HPDE6-E6E7 (cell line): ENCODE measurements at regions not wholly inside any gene's neighbourhood (a gene's known extent, or its start where the extent isn't known, plus 50 kb on each side); places are given as distances from the start of the nearest gene placed in this dataset.

Source experiments
- DNase-seq: peaks from one replicate; pipeline ENCODE4 v3.0.0; 2011; ENCODE audit warnings: missing footprints; ENCODE audit errors: extremely low spot score

DNA sequence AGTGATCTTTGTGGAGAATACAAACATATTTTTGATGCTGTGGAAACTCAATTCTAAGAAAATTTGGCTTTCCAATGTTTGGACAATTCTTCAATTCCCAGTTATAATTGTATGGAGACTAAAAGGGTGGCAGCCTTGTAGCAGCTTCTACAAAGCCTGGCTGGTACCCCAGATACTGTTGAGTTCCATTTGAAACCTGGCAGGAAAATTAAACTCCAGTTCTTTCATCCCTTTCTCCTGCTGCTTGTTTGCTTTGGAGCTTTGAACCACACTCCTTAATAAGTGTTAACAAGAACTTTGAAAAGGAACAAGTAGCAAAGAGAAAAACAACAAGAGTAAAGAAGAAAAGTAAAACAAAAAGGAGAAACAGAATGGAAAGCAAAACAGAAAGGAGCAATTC, 172.6 kb upstream of the ADAMTS5 start:
- no peak for DNase-seq

- no peak for DNase-seq
These were observed 167.6 kb upstream of the ADAMTS5 start for GRCh38 chr21:27134516-27134915.

DNA sequence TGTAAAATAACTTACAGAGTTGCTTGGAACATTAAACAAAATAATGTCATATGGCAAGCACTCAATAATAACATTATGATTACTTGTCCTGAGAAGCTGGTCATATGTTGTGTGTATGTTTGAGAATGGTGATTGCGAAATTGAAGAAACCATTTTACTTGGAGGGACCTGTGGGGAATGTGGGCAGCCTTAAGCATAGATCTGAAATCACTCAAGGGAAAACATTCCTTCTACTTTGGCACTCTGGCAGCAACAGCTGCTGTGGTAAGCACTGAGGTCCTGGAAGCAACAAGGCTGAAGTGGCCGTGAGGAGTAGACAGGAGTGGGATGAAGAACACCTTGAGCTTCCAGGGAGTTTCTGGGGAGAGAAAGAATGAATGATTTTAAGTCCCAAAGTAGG, 165.4 kb upstream of the ADAMTS5 start:
- DNase-seq, result no peak

- DNase-seq, result no peak
These were observed 163.3 kb upstream of the ADAMTS5 start for GRCh38 chr21:27130154-27130553.

GRCh38 chr21:27129694-27130093, 162.8 kb upstream of the ADAMTS5 start:
- DNase-seq, result no peak

DNA sequence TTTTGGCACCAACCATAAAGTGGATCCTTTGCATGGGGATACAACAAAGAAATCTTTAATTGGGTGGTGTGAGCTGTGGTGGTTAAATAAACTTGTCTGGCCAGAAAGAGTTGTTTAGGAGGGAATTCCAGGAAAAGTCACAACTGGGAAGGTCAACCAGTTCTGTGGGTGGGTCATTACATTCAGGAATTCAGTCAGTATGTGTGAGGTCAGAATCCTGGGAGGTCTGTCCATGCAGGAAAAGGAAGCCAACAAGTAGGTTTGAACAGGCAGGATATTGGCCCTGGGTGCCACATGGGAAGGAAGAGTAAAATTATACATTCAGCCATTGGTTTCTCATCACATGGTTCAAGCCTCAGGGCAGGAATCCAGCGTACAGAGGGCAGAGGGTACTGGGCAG, 162.3 kb upstream of the ADAMTS5 start:
- DNase-seq, result no peak

DNA sequence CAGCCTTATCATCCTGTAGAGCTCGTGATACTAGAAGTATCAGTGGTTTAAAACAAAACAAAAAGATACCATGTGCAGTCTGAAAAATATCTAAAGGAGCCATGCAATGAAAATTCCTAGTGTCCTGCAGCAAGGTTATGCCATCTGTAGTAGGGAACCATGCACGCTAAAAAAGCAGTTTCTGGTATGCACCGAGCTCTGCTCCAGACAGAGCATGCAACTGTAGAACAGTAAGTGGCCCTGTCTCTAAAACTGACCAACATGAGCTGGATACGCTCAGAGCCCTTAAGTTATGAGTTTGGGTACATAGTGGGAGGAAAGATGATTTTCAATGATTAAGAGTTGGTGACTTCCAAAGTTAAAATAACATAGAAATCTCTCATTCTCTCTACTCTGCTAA, 159.3 kb upstream of the ADAMTS5 start:
- DNase-seq, result no peak

GRCh38 chr21:27122686-27123085, 155.8 kb upstream of the ADAMTS5 start:
- DNase-seq, result no peak

GRCh38 chr21:27114111-27114510, 147.2 kb upstream of the ADAMTS5 start:
- DNase-seq, result no peak

DNA sequence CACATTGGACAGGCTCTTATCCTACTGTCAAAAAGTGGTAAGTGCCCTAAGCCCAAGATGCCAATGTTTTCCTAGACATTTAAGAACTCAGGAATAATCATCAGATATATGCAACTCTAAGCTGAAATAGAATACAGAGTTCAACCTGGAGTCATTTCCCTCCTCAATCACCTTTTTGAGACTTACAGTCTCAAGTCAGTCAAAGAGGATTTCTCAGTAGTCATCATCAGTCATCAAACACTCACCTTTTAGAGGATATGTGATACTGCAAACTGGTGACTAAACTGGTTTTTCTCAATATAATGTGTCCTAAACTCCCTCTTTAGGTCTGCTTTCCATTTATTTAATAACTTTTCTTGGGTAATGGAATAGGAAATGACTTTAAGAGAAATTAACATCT, 145.3 kb upstream of the ADAMTS5 start:
- DNase-seq, result peak; percentile 44

DNA sequence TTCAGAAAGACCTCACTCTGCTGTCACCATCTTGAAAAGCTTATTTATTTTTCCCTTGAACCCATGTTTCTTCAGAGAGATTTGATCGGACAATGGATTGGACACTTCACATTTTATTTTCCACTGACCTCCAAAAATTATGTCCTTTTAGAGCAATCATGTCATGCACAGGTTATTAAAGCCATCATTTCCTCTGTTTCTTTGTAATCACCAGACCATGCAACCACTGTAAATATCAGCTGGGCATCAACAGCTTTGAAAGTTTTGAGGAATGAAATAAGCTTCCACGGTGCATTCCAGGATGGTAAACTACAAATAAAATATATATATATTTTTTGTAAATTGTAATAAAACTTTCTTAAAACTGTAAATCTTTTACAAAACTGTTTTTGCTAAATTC, 144.1 kb upstream of the ADAMTS5 start:
- no peak for DNase-seq

DNA sequence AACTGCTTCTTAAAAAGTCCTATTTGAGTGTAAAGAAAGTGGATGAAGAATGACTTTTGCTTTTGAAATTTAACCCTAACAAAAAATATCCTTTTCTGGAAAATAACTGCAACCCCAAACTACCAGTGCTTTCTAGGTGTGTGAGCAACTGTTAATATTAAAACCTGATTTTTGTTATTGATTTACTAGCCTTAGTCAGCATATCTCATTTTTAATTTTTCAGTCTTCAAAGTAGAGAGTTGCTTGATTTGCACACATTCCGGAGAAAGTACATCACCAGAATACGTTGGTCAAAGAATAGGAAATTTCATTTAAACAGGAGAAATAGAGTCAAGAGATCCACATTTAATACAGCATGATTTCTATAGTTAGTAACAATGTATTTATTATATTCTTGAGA, 141.8 kb upstream of the ADAMTS5 start:
- no peak for DNase-seq

- no peak for DNase-seq
These were observed 141.3 kb upstream of the ADAMTS5 start for GRCh38 chr21:27108228-27108627.

GRCh38 chr21:27104846-27105431, 138.1 kb upstream of the ADAMTS5 start:
- DNase-seq, result no peak

GRCh38 chr21:27103768-27104167, 136.9 kb upstream of the ADAMTS5 start:
- DNase-seq, result no peak

DNA sequence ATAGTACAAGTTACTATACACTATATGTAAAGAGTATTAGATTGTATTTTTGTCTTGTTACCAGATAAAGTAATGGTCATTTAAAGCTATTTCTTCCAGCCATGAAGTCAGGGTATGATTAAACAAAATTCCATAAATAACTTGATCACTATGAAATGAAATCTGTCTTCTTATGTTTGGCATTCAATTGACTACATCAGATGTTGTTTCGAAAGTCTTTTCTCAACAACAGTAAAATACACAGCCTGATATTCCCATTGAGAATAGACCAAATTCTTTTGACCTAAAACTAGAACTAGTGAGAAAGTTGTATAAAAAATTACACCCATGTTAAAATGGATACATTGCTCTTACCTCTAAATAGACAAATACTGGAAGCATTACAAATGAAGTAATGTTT, 134.6 kb upstream of the ADAMTS5 start:
- DNase-seq, result no peak

- DNase-seq, result no peak
These were observed 127.5 kb upstream of the ADAMTS5 start for GRCh38 chr21:27094184-27094948.

DNA sequence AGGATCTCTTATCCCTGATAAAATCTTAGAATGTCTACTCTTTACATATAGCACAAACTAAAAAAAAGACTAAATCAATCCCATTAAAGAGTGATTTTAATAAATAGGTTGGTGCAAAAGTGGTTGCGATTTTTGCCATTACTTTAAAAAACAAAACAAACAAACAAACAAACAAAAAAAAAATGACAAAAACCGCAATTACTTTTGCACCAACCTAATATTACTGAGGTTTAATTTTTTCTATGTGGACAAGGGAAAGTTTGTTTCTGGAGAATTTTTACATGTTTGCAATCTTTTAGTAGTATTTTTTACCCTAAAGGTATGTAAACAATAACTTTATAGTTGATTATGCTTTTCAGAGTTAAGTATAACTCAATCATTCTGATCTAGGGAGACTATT, 119.7 kb upstream of the ADAMTS5 start:
- DNase-seq, result no peak

DNA sequence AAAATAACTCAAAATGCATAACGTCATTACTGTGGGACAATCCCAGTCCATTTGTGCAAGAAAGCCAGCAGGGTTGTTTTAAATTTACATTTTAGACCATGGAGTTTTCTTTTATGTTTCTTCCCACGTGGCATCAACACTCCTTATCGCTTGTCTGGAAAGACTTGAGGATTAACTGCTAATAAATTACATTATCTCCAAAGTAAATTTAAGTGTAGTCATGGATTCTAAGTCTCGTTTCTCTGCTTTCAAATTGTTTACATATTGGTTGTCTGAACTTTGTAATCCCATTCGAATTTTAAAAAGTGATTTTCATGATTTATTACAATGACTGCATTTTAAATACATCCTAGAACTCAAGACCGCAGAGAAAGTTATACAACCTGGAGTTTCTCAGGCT, 119.3 kb upstream of the ADAMTS5 start:
- DNase-seq, result no peak

GRCh38 chr21:27085387-27085786, 118.5 kb upstream of the ADAMTS5 start:
- DNase-seq, result no peak

GRCh38 chr21:27083144-27083543, 116.3 kb upstream of the ADAMTS5 start:
- DNase-seq, result no peak

- no peak for DNase-seq
These were observed 115.6 kb upstream of the ADAMTS5 start for GRCh38 chr21:27082431-27083010.

DNA sequence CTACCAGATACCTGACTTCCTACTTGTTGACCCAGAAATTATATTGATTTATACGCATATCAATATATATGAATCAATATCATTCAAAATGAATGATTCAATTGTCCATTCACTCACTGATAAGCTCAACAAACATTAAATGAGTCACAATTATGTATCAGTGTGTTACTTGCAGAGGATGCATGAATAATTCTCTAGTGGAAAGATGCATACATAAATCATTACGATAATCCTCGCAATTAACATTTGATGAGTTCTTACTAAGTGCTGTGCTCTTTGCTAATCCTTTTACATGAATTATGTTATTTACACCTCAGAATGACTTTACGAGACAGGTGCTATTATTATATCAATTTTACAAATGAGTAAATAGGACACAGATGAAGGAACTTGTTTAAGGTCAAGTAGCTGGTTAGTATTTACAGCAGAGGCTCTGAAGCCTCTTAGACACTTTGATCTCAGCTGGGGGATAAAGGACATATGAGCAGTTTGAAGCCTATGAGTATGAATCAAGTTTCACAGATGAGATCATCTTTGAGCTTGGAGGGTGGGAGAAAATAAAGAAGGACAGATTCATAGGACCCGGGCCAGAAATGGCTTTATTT, 112.8 kb upstream of the ADAMTS5 start:
- DNase-seq, result no peak
